D721Med (cell line): ENCODE measurements at regions not wholly inside any gene's neighbourhood (a gene's known extent, or its start where the extent isn't known, plus 50 kb on each side); places are given as distances from the start of the nearest gene placed in this dataset.

Experiments used
- DNase-seq: peaks from one replicate; pipeline ENCODE4 v3.0.0; 2011; ENCODE audit warnings: low spot score; ENCODE audit not compliant: insufficient read length
- FAIRE-seq: peaks from 2 replicates; lab custom pipeline; 2011; peaks lifted over from hg19 to GRCh38; lab: Jason Lieb, UNC
- CTCF ChIP-seq: IDR thresholded peaks from 2 replicates; pipeline ENCODE4 v1.5.1; 2012; ENCODE audit warnings: mild to moderate bottlenecking, control low read depth; ENCODE audit not compliant: insufficient read depth; ENCODE audit errors: missing control alignments

GRCh38 chr11:42311514-42311913 is 852.1 kb upstream of the LRRC4C start:
- FAIRE-seq (no peak), DNase-seq (no peak)
- no peak for TF ChIP-seq CTCF

GRCh38 chr11:42311944-42312343 is 852.5 kb upstream of the LRRC4C start:
- no peak for FAIRE-seq
- TF ChIP-seq CTCF, result no peak
- no peak for DNase-seq

- no peak for TF ChIP-seq CTCF
- FAIRE-seq (no peak), DNase-seq (no peak)
Measured at GRCh38 chr11:42315267-42315666, 855.8 kb upstream of the LRRC4C start.

- DNase-seq, result no peak
- no peak for FAIRE-seq
- TF ChIP-seq CTCF, result no peak
Measured at GRCh38 chr11:42315846-42316245, 856.4 kb upstream of the LRRC4C start.

- FAIRE-seq (no peak), DNase-seq (no peak)
- TF ChIP-seq CTCF, result no peak
Measured at GRCh38 chr11:42319921-42320320, 860.5 kb upstream of the LRRC4C start.

GRCh38 chr11:42329929-42330565 is 870.6 kb upstream of the LRRC4C start:
- no peak for TF ChIP-seq CTCF
- DNase-seq (no peak), FAIRE-seq (no peak)

- FAIRE-seq, result no peak
- DNase-seq, result no peak
- no peak for TF ChIP-seq CTCF
Measured at GRCh38 chr11:42337786-42338455, 878.5 kb upstream of the LRRC4C start.
